Putamen (tissue), 1 donor: ENCODE measurements at regions not wholly inside any gene's neighbourhood (a gene's known extent, or its start where the extent isn't known, plus 50 kb on each side); places are given as distances from the start of the nearest gene placed in this dataset.
"Not testable (repeated sequence)": the region's sequence is repeated elsewhere in the genome, so short reads cannot be mapped to it uniquely, and the experiment has no call there.

ENCODE experiments used
- DNase-seq: peaks from one replicate; pipeline ENCODE4 v3.0.0-alpha.2; 2016; ENCODE audit warnings: low spot score

GRCh38 chr16:70014915-70015314, 63.8 kb downstream of the CLEC18A start:
- DNase-seq: not testable (repeated sequence)

GRCh38 chr16:70016751-70017150, 65.6 kb downstream of the CLEC18A start:
- not testable (repeated sequence) for DNase-seq

GRCh38 chr16:70018254-70018653, 67.1 kb downstream of the CLEC18A start:
- DNase-seq: peak; percentile 6

GRCh38 chr16:70023207-70023606, 72.1 kb downstream of the CLEC18A start:
- not testable (repeated sequence) for DNase-seq

DNA sequence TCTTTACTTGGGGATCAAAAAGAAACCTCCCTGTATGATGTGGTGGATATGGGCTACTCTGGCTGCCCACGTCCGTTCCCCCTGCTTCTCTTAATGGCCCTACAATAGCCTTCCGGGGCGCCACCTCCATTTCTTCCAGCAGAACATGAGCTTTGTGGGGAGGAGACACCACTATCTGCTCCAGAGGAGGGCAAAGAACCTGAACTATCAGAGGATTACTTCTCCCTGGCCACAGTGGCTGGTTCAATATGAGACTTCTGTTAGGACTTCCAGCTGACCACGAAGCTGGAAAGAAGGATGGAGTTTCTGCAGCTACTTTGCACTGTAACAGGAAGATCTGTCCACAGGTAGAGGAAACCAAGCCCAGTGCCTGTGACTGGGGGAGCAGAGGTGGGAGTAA, 72.8 kb downstream of the CLEC18A start:
- not testable (repeated sequence) for DNase-seq

DNA sequence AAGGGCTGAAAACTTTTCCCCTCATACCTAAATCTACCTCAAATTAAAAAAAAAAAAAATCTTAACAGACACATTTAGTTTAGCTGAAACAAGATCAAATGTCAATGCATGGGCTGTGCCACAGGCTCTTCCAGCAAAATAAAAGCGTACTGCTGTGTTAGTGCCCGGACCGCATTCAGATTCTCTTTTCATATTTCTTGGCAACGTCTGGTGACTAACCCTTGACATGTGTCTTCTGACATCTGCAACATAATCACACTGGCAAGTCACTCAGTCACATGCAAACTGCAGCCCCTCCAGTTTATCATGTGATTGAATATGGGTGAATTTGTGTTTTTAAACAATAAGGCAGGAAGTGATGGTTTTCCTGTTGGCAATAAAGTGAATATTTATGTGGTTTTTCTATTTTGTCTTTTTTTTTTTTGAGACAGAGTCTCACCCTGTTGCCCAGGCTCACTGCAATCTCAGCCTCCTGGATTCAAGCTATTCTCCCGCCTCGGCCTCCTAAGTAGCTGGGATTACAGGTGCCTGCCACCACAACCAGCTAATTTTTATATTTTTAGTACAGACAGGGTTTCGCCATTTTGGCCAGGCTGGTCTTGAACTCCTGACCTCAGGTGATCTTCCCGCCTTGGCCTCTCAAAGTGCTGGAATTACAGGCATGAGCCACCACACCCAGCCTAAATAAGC, 75.2 kb downstream of the CLEC18A start:
- not testable (repeated sequence) for DNase-seq

DNA sequence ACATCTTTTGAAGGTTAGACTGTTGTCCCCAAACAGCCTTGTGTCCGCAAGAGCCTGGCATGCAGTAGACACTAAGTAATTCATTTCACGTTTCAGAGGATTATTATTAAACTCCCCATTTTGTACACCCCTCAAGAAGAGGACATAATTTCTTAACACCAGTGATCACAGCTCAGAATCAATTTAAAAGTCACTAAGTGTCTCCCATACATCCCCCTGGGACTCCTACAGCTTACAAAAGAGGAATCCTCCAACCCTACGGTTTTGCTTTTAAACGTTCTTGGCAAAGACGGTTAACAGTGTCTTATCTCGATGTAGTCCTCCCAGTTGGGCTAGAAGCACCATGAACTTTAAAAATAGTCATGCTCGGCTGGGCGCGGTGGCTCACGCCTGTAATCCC, 81.2 kb upstream of the PDPR start:
- not testable (repeated sequence) for DNase-seq

DNA sequence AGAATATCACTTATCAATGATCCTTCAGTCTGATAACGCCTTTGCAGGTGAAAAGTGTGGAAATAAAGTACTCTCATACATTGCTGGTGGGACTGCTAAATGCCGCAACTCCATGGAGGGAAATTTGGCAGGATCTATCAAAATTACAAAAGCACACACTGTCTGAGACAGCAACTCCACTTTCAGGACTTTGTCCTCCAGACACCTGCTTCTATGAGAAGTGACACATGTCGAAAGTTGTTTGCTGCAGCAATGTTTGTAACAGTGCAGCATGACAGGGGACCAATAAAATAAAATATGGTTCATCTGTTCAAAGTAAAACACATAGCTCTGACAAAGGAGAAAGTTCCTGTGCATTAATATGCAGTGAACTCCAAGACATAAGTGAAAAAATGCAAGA, 76.2 kb upstream of the PDPR start:
- not testable (repeated sequence) for DNase-seq

DNA sequence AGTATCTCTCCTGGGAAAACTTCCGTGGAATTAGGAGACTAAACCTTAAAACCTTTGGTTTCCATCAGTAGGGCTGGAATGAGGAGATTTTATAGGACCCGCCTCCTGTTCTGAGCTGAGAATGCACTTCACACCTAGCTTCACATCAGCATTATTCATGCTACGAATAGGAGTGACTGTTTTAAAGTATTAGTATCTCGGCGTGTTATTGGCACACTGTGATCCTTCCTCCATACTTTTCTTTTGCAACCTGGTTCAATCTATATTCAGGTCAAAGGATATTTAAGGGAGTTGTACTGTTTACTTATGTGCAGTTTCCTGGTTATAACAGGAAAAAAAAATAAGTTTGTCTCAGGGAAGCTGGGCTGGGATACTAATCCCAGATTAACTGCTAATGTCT, 73.6 kb upstream of the PDPR start:
- not testable (repeated sequence) for DNase-seq

DNA sequence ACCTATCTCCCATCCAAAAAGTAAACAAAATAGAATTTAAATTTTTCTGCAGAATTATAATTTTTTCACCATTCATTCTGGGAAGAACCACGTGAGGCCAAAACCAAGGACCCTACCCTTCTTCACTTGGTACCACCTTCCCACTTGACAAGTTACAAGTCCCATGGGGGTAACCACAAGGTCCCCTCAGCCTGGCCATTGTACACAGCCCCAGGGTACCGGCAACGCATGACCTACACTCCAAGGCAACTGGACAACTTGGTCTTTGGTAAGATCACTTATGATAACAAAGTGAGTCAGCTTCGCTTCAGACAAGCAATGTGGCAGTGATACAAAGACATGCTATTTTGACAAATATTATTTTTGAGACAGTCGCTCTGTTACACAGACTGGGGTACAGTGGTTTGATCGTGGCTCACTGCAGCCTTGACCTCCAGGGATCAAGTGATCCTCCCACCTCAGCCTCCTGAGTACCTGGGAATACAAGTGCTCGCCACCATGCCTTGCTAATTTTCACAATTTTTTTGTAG, 70.5 kb upstream of the PDPR start:
- not testable (repeated sequence) for DNase-seq

- DNase-seq: not testable (repeated sequence)
Measured at GRCh38 chr16:70046560-70046959, 67.6 kb upstream of the PDPR start.

- DNase-seq: not testable (repeated sequence)
Measured at GRCh38 chr16:70048083-70048482, 66.0 kb upstream of the PDPR start.

- not testable (repeated sequence) for DNase-seq
Measured at GRCh38 chr16:70058056-70058455, 56.1 kb upstream of the PDPR start.

DNA sequence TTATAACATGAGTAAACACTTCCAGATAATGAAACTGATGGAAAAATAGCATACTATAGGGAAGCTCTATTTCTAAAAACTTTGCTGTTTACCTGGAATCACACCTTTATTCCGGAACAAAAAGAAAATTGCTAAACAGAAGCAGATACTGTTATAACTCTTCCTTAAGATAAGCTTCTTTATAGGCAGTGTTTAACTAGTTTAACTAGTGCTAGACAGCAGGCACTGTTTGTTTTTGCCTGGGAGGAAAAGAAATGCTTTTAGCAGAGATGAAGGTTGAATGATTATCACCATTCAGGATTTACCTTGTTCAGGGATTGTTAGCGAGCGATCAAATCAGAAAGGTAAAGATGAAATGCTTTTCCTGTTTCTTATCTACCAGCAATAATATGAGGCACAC, 54.7 kb upstream of the PDPR start:
- not testable (repeated sequence) for DNase-seq

GRCh38 chr16:70060521-70061027, 53.6 kb upstream of the PDPR start:
- DNase-seq: not testable (repeated sequence)

- not testable (repeated sequence) for DNase-seq
Measured at GRCh38 chr16:70061671-70062218, 52.4 kb upstream of the PDPR start.

GRCh38 chr16:70062947-70063346, 51.2 kb upstream of the PDPR start:
- not testable (repeated sequence) for DNase-seq
